ENCODE measurements at regions not wholly inside any gene's neighbourhood (a gene's known extent, or its start where the extent isn't known, plus 50 kb on each side); places are given as distances from the start of the nearest gene placed in this dataset.

DNA sequence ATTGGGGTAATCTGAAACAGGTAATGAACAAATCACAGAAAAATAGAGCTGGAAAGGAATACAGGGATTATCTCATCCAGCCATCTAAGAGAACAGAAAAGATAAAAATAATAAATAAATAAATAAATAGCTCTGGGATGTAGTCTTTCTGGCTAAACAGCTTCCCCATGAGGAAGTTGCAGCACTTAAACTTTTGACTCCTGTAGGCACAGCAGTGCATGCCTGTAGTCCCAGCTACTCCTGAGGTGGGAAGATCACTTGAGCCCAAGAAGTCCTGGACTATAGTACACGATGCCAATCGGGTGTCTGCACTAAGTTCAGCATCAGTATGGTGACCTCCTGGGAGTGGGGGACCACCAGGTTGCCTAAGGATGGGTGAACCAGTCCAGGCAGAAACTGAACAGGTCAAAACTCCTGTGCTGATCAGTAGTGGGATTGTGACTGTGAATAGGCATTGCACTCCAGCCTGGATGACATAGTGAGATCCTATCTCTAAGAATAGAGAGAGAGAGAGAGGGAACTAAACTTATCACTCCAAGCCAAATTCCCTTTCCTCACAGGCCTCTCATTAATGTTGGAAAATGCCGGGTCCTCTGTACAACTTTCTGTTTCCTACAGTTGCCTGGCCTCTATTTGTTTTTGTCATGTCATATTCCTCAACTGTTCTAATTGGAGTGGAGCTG, 61.7 kb upstream of the CDK13 start:
- TF ChIP-seq, protein P1, sequence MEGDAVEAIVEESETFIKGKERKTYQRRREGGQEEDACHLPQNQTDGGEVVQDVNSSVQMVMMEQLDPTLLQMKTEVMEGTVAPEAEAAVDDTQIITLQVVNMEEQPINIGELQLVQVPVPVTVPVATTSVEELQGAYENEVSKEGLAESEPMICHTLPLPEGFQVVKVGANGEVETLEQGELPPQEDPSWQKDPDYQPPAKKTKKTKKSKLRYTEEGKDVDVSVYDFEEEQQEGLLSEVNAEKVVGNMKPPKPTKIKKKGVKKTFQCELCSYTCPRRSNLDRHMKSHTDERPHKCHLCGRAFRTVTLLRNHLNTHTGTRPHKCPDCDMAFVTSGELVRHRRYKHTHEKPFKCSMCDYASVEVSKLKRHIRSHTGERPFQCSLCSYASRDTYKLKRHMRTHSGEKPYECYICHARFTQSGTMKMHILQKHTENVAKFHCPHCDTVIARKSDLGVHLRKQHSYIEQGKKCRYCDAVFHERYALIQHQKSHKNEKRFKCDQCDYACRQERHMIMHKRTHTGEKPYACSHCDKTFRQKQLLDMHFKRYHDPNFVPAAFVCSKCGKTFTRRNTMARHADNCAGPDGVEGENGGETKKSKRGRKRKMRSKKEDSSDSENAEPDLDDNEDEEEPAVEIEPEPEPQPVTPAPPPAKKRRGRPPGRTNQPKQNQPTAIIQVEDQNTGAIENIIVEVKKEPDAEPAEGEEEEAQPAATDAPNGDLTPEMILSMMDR (IDR thresholded peaks at IDR 0.05) = no peak
- TF ChIP-seq POLR2AphosphoS5 (IDR thresholded peaks at IDR 0.05; ENCODE audit: low read depth, low read length) = no peak
- TF ChIP-seq, protein P2, sequence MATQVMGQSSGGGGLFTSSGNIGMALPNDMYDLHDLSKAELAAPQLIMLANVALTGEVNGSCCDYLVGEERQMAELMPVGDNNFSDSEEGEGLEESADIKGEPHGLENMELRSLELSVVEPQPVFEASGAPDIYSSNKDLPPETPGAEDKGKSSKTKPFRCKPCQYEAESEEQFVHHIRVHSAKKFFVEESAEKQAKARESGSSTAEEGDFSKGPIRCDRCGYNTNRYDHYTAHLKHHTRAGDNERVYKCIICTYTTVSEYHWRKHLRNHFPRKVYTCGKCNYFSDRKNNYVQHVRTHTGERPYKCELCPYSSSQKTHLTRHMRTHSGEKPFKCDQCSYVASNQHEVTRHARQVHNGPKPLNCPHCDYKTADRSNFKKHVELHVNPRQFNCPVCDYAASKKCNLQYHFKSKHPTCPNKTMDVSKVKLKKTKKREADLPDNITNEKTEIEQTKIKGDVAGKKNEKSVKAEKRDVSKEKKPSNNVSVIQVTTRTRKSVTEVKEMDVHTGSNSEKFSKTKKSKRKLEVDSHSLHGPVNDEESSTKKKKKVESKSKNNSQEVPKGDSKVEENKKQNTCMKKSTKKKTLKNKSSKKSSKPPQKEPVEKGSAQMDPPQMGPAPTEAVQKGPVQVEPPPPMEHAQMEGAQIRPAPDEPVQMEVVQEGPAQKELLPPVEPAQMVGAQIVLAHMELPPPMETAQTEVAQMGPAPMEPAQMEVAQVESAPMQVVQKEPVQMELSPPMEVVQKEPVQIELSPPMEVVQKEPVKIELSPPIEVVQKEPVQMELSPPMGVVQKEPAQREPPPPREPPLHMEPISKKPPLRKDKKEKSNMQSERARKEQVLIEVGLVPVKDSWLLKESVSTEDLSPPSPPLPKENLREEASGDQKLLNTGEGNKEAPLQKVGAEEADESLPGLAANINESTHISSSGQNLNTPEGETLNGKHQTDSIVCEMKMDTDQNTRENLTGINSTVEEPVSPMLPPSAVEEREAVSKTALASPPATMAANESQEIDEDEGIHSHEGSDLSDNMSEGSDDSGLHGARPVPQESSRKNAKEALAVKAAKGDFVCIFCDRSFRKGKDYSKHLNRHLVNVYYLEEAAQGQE (IDR thresholded peaks at IDR 0.05; ENCODE audit: insufficient read depth in 1 of 2, low read depth in 2 of 2, low read length in 1 of 2) = no peak

All from Panc1 (cell line).